HG03442 (cell line): ENCODE measurements at regions not wholly inside any gene's neighbourhood (a gene's known extent, or its start where the extent isn't known, plus 50 kb on each side); places are given as distances from the start of the nearest gene placed in this dataset.
"Not testable (repeated sequence)": the region's sequence is repeated elsewhere in the genome, so short reads cannot be mapped to it uniquely, and the experiment has no call there.

Source experiments
- ATAC-seq: cut with Tn5 transposase; IDR thresholded peaks from one replicate; pipeline ENCODE4 v1.9.1; 2021; ENCODE audit warnings: mild to moderate bottlenecking, moderate library complexity; ENCODE audit not compliant: unreplicated experiment

DNA sequence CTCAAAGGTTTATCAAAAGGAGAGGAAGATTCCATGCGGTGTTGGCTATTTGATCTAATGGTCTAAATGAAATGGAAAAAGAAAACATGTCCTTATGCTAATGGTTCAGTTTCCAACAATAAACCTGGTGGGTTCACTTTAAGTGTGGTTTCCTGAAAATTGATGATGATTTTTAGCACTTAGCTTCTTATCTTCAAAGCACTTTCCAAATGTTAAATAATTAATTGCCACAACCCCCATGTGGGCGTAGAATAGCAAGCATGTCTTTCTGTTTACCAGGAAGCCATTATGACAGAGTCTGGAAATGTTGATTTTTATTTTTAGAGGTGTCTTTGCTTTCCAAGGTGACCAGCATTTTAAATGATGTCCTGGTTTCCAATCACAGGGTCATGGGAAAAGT, 134.8 kb upstream of the SLC4A4 start:
- no peak for ATAC-seq

DNA sequence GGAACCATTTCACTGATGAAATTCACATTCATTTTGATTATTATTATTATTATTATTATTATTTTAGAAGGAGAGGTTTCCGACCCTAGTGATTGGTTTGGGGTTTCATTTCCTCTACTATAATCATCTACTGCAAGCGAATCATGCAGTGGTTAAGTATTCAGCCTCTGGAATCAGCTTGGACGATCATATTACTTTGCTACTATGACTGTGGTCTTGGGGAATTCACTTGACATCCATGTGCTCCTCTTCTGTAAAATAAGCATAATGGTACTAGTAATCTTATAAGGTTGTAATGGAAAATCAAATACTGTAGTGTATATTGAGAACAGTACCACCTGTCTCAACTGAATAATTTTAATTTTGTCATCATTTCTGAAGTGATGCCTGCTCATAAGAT, 132.1 kb upstream of the SLC4A4 start:
- no peak for ATAC-seq

DNA sequence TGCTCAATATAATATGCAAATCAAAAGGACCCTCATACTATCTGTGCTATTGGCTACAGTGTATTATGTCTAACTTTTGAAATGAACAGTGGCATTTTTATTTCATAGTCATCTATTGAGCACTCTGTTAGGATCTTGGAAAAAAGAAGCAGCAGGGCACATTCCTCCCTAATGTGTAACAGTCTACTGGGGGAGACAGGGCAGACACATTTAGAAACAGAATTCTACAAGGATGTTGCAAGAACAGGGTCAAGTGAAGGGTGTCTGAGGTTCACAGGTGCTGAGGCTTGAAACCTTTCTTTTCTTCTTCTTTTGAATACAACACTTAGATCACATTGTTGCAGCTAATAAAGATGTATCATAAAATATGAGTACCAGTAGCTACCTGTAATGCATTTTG, 129.7 kb upstream of the SLC4A4 start:
- ATAC-seq: no peak

DNA sequence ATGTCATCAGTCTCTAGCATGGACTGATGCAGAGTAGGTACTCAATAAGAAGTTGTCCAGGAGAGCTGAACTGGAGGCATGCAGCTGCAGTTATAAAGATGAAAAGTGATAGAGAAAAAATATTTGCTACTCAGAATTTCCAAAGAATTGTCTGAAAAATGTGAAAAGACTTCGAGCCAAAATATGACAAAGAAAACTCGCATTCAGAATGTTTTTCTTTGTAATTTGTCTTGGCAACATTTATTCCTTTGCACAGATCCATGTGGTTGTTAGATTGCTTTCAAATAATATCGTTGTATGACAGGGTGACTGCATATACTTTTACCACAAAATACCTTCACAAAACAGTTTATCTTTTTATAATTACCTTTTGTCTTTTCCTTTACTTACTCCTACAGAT, 128.0 kb upstream of the SLC4A4 start:
- no peak for ATAC-seq

DNA sequence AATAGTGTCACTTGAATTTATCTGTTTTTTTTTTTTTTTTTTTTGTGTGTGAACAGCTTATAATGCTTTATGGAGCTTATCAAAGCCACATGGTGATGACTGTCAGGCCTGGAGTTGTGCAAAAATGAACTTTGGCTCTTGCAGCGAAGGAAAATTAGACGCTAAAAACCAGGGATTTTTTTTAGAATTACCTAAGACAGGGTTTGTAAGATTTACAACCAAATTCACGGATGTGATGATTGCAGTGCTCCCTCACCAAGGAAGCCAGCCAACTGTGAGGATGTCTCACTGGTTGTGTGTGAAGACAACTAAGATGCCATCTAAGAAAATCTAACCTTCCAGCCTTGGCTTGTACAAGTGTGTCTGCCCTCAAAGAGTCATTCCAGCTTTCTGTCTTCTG, 127.1 kb upstream of the SLC4A4 start:
- ATAC-seq: no peak

DNA sequence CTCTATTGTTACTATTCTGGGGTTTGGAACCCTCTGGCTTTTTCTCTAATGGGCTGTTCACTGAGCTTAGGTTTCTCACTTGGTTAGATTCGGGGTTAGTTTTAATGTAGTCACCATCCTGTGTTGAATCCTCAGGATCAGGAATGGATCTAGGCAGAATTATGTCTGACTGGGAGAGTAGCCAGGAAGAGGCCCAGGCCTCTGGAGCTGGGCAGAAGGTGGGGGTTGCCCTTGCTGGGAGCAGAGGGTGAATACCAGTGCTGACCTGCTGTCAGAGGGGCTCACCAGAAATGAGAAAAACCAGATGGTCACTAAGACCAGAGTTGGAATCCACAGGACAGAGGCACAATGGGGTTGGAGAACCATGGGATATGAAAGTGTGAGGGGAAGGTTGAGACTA, 126.6 kb upstream of the SLC4A4 start:
- no peak for ATAC-seq

DNA sequence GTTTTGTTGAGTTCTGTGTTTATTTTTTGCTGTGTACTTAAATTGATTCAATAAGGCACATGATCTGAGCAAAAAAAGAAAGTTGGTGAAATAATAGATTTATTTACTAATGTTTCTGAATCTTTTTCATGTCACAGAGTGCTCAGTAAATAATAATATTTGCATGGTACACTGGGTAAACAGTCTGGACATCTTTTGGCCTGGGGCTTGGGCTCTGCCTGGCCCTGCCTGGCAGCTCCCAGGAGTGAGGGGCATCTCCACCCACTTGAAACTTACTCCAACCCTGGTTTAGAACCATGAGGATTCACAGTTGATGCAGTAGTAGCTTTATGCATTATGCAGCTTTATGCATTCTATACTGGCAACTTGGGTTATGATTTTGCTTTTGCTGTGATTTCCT, 124.2 kb upstream of the SLC4A4 start:
- no peak for ATAC-seq

DNA sequence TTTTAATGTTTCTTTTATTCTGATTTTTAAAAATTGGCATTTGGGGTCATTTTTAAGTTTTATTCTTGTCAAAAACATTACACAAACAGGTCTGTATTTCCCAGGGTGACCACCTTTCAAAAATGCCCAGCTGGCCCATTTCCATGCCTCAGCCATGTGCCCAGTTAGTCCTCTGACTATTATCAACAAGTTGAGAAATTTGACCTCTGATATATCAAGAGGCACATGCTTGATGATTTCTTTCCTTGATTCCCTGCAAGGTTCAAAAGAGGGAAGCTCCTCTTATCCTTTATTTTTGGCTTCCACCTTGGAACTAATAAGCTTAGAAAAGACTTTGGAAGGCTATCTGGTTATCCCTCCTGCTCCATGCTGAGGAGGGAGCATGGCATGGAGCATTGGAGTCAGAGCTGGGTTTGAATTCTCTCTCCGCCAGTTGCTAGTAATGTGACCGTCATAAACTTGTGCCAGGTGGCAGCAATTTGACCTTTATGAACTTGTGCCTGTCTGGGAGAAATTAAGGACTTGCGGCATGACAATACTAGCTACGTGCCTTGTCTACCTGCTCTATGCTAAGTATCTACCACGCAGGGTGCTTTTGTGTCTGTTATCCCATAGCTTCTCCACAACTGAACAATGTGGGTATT, 122.4 kb upstream of the SLC4A4 start:
- ATAC-seq: no peak

DNA sequence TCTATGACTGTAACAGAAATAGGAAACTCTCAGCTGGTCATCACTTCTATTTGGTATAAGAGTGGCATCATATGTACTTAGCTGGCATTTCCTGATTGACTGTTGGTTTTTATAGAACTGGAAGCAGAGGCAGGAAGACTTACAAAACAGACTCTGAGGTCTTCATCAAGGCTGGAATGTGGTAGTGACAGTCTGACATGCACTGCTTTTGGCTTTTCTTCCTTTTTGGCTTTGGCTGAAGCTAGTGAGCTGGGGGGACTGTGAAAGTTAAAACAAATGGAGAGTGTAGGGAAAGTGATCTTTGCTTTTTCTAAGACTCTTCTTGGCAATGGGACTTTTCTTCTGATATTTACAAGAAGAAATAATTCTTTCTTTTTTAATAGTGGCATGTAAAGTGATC, 121.1 kb upstream of the SLC4A4 start:
- no peak for ATAC-seq

DNA sequence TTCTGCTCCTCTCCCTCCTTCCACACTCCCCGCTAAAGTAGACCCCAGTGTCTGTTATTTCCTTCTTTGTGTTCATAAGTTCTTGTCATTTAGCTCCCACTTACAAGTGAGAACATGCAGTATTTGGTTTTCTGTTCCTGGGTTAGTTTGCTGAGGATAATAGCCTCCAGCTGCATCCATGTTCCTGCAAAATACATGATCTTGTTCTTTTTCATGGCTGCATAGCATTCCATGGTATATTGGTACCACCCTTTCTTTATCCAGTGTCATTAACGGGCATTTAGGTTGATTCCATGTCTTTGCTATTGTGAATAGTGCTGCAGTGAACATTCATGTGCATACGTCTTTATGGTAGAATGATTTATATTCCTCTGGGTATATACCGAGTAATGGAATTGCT, 118.0 kb upstream of the SLC4A4 start:
- not testable (repeated sequence) for ATAC-seq

DNA sequence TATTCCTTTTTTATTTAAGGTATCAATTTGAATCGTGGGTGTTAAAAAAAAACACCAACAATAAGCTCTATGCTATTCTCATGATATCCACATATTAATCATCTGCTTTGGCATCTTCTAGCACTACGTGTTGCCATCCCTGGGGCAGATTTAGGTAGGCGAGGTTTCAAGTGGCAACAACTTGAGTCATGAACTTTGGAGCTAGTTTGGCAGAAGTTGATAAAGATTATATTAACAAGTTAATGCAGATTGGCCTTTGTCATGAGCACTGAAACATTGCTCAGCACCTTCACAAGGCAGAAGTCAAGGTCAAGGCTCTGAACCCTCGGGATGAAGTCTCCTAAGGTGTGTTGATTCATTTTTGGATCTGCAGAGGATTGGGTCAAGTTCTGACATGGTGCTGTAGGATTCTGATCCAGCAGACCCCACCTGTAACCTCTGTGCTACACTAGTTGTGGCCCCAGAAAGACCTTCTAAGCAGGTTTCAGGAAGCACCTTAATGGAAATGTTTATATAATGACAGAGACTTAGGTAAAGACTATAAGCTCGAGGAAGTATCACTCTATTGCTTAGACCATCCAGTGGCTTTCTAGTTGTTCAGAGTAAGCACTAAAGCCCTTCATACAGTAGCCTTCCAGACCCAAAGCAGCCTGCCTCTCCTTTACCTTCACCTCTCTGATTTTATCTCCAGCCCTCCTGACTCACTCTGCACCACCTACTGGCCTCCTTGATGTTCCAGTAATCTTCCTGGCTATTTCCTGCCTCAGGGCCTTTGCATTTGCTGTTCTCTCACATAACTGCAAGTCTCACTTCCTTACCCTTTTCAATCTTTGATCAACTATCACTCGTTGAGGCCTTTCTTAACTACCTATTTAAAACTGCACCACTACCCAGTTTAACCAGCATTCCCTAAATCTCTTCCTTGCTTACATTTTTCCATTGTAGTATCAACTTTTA, 117.0 kb upstream of the SLC4A4 start:
- no peak for ATAC-seq

DNA sequence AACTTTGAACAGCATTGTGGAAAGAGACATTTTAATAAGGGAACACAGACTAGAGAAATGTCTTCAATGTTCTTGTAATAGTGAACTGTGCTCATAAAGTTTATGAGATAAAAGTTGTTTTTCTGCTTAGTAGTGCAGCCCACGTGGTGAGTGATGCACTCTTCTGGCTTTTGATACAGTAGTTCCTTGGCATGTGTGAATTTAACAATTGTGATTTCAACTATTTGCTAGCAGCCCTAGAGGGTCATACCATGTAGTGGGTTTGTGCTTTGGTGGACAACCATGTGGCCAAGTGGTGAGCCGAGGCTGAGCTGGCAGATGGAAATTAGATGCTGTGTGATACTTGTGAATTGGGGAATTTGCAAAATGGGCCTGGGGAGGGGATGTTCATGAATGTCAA, 116.2 kb upstream of the SLC4A4 start:
- ATAC-seq: no peak

DNA sequence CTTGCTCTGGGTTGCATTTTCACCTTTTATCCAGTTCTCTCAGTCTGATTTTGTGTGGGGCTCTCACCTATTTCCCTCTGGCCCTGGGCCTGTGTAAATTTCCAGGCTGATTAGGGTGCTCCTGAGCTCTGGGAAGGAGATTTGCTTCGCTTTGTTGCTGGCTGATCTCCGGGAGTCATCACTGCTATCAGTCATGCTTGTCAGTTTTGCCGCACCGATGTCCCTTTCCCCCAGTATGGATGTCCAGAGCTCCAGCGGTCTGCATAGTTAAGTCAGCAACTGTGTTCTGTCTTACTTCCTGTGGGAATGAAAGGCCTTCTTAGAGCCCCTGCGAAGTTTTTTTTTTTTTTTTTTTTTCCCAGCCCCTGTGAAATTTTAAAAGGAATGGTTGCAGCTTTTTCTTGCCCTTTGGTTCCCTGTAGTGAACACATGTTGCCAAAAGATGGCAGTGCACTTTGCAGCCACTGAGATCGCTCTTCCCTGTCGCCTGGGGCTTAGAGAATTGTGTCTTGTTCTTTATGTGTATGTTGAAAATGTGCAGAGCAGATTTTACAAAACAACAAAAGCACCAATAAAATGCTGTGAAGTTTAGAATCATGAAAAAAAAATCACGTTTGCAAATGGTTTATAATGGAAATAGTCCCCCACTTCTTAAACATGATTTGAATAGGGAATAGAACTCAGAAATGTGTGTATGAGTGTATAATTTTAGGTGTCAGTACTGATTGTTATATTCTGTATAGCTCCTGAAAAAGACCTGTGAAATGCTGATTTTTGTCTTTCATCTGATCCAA, 109.1 kb upstream of the SLC4A4 start:
- ATAC-seq: peak; percentile 56

DNA sequence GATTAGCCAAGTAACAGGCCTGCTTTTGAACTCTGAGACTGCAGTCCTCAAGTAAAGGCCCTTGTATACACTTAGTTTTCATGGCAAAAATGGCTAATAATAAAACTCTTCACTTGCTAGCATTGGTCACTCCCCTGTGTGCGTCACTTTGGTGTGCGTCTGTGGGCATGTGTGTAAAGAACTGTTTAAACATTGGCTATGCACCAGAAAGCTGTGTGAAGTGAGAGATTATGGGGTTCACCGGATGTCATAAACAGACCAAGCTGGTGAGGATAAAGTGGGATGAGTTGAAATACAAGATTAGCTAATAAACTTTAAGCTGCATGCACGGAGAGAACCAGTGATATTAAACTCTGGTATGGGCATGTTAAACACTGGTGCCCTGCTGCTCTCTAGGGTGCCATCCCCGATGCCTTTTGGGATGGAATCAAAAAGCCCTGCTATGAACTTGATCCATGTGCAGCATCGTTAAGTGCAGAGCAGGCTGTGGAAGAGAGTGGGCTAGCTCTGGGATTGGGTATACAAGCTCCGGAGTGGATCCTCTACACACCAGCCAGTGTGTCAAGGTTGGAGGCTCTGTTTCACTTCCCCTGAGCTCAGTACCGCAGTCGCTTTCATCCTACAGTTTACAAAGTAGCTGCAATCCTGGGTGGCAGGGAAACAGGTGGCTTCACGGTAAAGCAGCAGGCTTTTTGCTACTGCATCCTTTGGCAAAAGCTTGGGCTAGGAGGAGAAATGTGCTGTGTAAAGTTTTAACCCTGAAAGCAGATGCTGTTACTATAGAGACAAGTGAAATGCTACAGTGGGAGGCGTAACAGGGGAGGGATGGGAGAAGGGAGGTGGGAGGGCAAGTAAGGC, 108.3 kb upstream of the SLC4A4 start:
- ATAC-seq: no peak

DNA sequence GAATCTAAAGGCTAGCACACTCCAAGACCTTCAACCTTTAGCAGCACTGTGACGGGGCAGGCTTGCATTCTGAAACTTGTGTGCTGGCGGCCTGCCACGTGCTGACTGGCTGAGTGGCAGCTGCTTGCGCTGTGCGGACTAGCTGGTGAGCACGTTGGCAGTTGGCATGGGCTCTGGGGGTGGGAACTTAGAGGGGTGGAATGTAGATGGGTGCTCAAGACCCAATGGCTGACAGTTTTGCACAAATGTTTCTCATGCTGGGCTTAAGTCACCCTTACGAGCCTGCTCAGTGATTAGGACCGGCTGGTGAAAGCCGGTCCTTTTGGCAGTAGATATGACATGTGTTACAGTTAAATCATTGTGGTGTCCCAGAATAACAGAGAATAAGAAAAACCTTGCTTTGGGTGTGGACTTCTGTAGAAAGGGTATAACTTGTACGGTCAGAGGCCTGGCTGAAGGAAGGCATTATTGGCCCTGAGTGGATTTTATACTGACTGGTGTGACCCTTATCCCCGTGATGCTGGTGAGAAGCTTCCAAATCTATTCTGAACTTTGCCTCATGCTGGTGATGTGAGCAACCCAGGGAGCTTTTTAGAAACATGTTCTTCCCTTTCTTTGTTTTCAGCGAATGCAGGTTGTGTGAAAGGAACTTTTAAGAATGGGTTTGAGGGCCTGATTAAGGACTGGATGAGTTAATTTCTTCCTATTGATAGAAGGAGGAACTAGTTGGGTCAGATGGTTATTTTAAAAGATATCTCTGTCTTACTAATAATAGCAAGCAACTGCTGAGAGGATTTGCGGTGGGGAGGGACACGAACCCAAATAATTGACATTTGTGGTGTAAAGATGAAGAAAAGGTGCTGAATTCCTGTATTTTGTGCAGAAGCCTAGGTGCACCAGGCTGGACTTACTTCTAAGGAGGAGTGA, 107.4 kb upstream of the SLC4A4 start:
- no peak for ATAC-seq

DNA sequence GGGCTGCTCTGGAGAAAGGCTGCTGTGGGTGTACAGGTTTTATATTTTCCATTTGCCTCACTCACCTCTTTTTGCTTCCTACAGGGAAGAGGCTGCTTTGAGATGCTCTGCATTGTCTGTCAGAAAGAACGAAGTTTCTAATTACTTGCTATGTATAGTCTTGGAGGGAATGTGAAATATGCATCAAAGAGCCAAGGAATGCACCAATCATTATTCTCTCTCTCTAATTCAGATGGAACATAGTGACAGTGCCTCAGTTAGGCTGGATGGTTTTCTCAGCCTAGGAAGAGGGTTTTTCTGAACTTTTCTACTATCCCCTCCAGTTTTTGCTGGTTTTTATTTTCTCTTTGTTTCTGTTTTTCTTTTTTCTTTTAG, 106.8 kb upstream of the SLC4A4 start:
- no peak for ATAC-seq

DNA sequence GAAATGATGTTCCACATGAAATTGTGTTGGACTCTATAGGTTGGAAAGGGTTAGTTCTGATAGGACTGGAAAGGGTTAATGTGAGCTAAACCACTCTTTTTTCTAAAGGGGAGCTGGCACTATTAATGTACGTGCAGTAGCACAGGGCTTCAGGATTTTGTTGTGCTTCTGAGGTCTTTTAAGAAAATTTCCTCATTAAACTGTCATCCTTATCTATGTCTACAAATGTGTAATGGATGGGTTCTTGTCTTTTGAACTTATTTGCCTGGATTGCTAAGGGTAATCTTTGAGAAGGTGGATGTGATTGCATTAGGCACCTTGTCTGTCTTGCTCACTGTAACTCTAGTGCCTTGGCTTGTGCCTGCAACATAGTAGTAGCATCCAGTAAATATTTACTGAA, 106.0 kb upstream of the SLC4A4 start:
- ATAC-seq: no peak

DNA sequence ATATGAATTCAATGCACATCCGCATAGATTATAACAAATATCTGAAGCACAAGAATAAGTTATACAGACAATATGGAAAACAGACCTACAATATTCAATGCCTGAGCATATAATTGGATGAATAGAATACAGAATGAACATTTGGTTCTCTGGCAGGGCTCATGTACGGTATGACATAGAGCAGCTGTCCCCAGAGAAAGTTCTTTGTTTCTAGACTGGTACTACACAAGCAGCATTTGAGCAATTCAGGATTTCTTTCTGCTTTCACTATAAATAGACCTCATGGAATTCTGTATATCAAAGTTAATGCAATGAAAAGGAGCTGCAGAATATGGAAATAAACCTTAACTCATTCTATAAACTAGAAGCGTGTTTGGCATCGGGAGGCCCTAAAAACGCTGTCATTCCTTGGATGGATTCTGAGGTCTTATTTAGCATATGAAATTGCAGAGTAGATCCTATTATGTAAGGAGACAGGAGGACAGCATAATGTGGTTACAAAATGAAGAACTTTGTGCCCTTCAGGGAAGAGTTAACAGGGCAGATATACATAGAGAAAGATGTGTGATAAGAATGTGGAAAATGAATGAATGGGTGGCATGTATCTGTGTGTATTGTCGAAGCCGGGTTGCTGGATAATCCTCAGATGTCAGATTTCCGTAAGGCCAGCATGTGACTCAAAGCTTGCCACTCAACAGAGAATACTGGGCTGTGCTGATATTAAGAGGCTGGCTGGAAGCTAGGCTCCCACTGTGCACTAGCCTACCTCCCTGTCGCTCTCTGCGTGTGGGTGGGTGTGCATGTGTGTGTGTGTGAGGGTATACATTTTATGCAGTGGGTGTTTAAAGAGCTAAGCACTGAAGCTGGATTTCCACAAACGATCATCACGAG, 103.3 kb upstream of the SLC4A4 start:
- no peak for ATAC-seq

DNA sequence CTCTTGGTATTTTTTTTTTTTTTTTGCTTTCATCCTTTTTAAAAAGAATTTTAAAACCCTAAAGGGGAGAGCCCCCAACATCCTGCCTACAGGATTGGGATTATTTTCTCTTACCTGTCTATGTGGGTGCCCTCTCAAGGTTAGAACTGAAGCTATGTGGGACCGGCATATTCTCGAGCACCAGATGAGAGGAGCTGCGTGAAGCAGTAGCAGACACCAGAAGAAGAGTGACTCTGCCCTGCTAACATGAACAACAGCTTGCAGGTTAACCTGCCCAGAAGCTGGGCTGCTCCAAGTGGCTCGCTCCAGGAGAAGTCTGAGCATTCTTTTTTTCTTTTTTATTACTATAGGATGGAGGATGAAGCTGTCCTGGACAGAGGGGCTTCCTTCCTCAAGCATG, 102.6 kb upstream of the SLC4A4 start:
- no peak for ATAC-seq
